Breast epithelium (tissue), 4 donors: ENCODE measurements at regions not wholly inside any gene's neighbourhood (a gene's known extent, or its start where the extent isn't known, plus 50 kb on each side); places are given as distances from the start of the nearest gene placed in this dataset.

Source experiments
- DNase-seq, 2 donors: peaks; one replicate each; pipeline ENCODE4 v3.0.0-alpha.2; 2019; ENCODE audit warnings: low spot score in 2 of 2
- H3K27ac ChIP-seq, 2 donors: fragments of 200-600 bp; sonication (generic) in 1 of 2; one replicate each; pipeline ENCODE4 v1.5.1; 2016 to 2019; ENCODE audit warnings: mild to moderate bottlenecking in 1 of 2
- H3K27me3 ChIP-seq, 2 donors: fragments of 200-600 bp; sonication (generic) in 1 of 2; one replicate each; pipeline versions ENCODE4 v1.5.1 to v1.6.0; 2017 to 2019; ENCODE audit warnings: control low read depth in 1 of 2, mild to moderate bottlenecking in 1 of 2
- H3K36me3 ChIP-seq: fragments of 200-600 bp; one replicate; pipeline ENCODE4 v1.5.1; 2019
- H3K4me1 ChIP-seq, 2 donors: fragments of 200-600 bp; sonication (generic); one replicate each; pipeline ENCODE4 v1.5.1; 2016 to 2019; ENCODE audit warnings: control low read depth in 1 of 2
- H3K4me3 ChIP-seq, 3 donors: fragments of 200-600 bp; sonication (generic); 1 replicate in 2 of 3; 2 replicates in 1 of 3; pipeline ENCODE4 v1.5.1; 2016 to 2019; ENCODE audit warnings: mild to moderate bottlenecking in 3 of 3, moderate library complexity in 2 of 3
- H3K9me3 ChIP-seq, 2 donors: fragments of 200-600 bp; sonication (generic) in 1 of 2; one replicate each; pipeline ENCODE4 v1.5.1; 2016 to 2019; ENCODE audit warnings: control low read depth in 1 of 2
- CTCF ChIP-seq, 3 donors: fragments of 450-650 bp; IDR thresholded peaks; one replicate each; pipeline ENCODE4 v1.5.1; 2016 to 2017; ENCODE audit warnings: antibody characterized with exemption in 3 of 3, mild to moderate bottlenecking in 3 of 3, moderate library complexity in 3 of 3
- POLR2A ChIP-seq: fragments of 450-650 bp; IDR thresholded peaks from one replicate; pipeline ENCODE4 v1.6.1; 2016; ENCODE audit warnings: antibody characterized with exemption, mild to moderate bottlenecking, moderate library complexity
- POLR2AphosphoS5 ChIP-seq, 3 donors: sonication (generic); formaldehyde crosslinking; IDR thresholded peaks; one replicate each; pipeline ENCODE4 v1.6.1; 2017; ENCODE audit warnings: antibody characterized with exemption in 3 of 3
- intact Hi-C: fragments of 100-400 bp; cut with DNase I; formaldehyde crosslinking; loops from one replicate; pipeline ENCODE4 v1.15.1; 2023; ENCODE audit warnings: low total_unique reads

GRCh38 chr2:209191139-209191538 is 232.7 kb upstream of the MAP2 start:
- H3K4me3 ChIP-seq: no peak overlapping the region
- no peak for DNase-seq
- no peaks in the 10 kb centered on the region for H3K4me1 ChIP-seq
- H3K36me3 ChIP-seq: no peaks in the 10 kb centered on the region
- no peak for TF ChIP-seq POLR2AphosphoS5 (IDR thresholded peaks at IDR 0.05)
- no peak for TF ChIP-seq POLR2A
- no peak for TF ChIP-seq CTCF (IDR thresholded peaks at IDR 0.05)
- no peaks in the 10 kb centered on the region for H3K27me3 ChIP-seq
- H3K27ac ChIP-seq: no peak overlapping the region
- H3K9me3 ChIP-seq: no peaks in the 10 kb centered on the region
- intact Hi-C loops: no loop called here

- H3K27ac ChIP-seq: no peak overlapping the region
- intact Hi-C loops: no loop called here
- no peaks in the 10 kb centered on the region for H3K9me3 ChIP-seq
- no peak for DNase-seq
- H3K36me3 ChIP-seq: no peaks in the 10 kb centered on the region
- TF ChIP-seq POLR2A (no peak), CTCF (IDR thresholded peaks at IDR 0.05) (no peak), POLR2AphosphoS5 (IDR thresholded peaks at IDR 0.05) (no peak)
- no peaks in the 10 kb centered on the region for H3K4me1 ChIP-seq
- H3K4me3 ChIP-seq: no peak overlapping the region
- H3K27me3 ChIP-seq: no peaks in the 10 kb centered on the region
Measured at GRCh38 chr2:209194717-209195116, 229.1 kb upstream of the MAP2 start.

- TF ChIP-seq CTCF (IDR thresholded peaks at IDR 0.05) (peak in 2 of 3 donors; percentile 45 to 63), POLR2AphosphoS5 (IDR thresholded peaks at IDR 0.05) (no peak)
- peak overlapping the region in 1 of 3 donors; percentile 22 for H3K4me3 ChIP-seq
- no peak overlapping the region for H3K27ac ChIP-seq
- intact Hi-C loops: loop anchor here (2.0 kb wide), 1 partner anchor 35 kb away; no protein-coding TSS in a partner anchor
- no peaks in the 10 kb centered on the region for H3K27me3 ChIP-seq
- no peak for DNase-seq
- no peaks in the 10 kb centered on the region for H3K4me1 ChIP-seq
- no peaks in the 10 kb centered on the region for H3K9me3 ChIP-seq
- H3K36me3 ChIP-seq: no peaks in the 10 kb centered on the region
Measured at GRCh38 chr2:209208211-209208610, 215.6 kb upstream of the MAP2 start.

GRCh38 chr2:209209943-209210342 is 213.9 kb upstream of the MAP2 start:
- DNase-seq: no peak
- H3K4me1 ChIP-seq: no peaks in the 10 kb centered on the region
- no peak overlapping the region for H3K4me3 ChIP-seq
- no peaks in the 10 kb centered on the region for H3K9me3 ChIP-seq
- H3K36me3 ChIP-seq: no peaks in the 10 kb centered on the region
- intact Hi-C loops: loop anchor here (2.0 kb wide), 1 partner anchor 33 kb away; no protein-coding TSS in a partner anchor
- H3K27ac ChIP-seq: no peak overlapping the region
- TF ChIP-seq POLR2AphosphoS5 (IDR thresholded peaks at IDR 0.05): no peak
- no peak for TF ChIP-seq CTCF (IDR thresholded peaks at IDR 0.05)
- TF ChIP-seq POLR2A: no peak
- no peaks in the 10 kb centered on the region for H3K27me3 ChIP-seq

GRCh38 chr2:209230560-209230959 is 193.3 kb upstream of the MAP2 start:
- Histone ChIP-seq H3K27ac (no peak overlapping the region), H3K27me3 (no peaks in the 10 kb centered on the region), H3K9me3 (no peaks in the 10 kb centered on the region), H3K36me3 (no peaks in the 10 kb centered on the region), H3K4me1 (no peaks in the 10 kb centered on the region), H3K4me3 (no peak overlapping the region)
- no peak for TF ChIP-seq POLR2A
- no peak for TF ChIP-seq POLR2AphosphoS5 (IDR thresholded peaks at IDR 0.05)
- no peak for TF ChIP-seq CTCF (IDR thresholded peaks at IDR 0.05)
- intact Hi-C loops: no loop called here
- DNase-seq: no peak
